ENCODE measurements at regions not wholly inside any gene's neighbourhood (a gene's known extent, or its start where the extent isn't known, plus 50 kb on each side); places are given as distances from the start of the nearest gene placed in this dataset.

DNA sequence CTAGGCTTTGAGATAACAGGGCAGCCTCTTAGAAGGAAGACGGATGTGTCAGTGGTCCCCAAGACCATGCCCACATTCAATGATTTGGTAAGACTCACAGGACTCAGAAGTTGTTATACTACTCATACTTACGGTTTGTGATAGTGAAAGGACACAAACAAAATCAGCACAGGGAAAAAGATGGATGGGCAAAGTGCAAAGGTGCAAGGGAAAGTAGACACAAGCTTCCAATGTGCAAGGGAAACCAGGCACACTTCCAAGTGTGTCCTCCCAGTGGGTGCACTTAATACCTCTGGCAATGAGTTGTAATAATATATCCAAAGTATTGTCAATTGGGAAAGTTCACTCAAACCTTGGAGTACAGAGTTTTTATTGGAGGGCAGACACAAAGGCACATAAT lies 53.8 kb upstream of the VCX start:
- no peak for DNase-seq (ENCODE audit: low read depth)

DNA sequence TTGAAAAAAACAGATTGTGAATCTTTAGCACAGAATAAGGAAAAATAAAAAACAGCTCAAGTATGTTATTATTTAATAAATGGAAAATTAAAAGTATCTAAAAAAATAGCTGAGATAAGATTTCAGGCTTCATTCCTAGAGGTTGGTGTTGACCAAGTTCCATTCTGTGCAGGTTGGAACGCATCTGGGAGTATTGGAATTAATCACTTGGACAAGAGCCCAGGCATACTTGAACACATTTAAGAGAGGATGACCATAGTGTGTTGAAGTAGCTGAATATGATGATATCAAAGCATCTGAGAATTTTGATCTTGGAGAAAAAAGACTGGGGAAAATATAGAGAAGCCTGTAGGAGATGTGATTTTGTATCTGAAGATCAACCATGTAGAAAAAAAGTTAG lies 54.6 kb upstream of the VCX start:
- no peak for DNase-seq (ENCODE audit: low read depth)

DNA sequence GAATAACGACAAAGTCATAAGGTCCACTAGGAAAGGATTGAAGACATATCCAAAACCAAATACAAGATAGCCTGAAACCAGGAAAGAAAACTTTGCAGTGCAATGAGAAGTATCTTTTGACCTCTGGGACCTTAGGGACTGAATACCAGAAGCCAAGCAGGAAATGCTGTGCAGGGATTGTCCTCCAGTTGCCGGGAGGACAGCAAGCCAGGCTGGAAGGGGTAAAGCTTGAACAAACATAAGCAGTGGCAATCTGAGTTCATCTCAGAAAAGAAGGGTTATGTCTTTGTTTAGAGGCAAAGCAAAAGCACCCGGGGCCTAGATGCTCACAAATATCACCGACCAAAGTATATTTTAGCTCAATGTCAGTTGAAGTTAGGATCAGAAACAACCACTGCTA lies 55.3 kb upstream of the VCX start:
- no peak for DNase-seq (ENCODE audit: low read depth)

DNA sequence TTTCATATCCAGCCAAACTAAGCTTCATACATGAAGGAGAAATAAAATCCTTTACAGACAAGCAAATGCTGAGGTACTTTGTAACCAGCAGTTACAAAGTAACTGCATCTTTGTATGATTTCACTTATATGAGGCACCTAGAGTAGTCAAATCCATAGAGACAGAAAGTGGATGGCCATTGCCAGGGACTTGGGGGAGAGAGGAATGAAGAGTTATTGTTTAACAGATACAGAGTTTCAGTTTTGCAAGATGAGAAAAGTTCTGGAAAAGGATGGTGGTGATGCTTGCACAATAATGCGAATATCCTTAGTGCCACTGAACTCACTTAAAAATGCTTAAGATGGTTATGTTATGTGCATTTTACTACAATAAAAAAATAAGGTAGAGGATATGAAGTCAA lies 58.4 kb upstream of the VCX start:
- DNase-seq (ENCODE audit: low read depth): no peak

DNA sequence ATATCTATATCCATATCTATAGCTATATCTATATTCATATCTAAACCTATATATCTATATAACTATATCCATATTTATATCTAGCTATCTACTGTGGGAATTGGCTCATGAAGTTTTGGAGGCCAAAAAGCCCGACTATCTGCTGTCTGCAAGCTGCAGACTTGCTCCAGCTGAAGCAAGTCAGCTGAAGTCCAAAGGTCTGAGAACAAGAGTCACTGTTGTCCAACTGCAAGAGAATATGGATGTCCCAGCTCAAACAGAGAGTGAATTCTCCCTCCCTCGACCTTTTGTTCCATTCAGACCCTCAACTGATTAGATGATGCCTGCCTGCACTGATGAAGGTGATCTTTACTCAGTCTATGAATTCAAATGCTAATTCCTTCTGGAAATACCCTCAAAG lies 63.3 kb upstream of the VCX start:
- no peak for DNase-seq (ENCODE audit: low read depth)

DNA sequence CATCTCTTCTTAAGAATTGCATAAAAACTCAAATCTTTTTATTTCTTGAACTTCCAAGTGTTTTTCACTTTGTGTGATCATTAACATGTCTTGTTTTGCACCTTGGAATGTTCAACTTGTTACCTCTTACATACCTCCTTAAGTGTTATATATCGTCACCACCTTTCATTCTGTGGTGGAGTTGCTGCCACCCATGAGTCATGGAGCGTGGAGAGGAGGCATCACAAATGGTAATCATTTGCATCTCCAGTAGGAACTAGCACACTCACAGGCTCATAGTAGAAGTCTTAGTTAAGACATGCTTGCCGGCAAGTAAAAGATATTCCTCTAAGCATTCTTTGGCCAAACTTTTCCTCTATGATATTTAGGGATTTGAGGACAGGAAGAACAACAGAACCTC lies 67.0 kb upstream of the VCX start:
- no peak for DNase-seq (ENCODE audit: low read depth)

DNA sequence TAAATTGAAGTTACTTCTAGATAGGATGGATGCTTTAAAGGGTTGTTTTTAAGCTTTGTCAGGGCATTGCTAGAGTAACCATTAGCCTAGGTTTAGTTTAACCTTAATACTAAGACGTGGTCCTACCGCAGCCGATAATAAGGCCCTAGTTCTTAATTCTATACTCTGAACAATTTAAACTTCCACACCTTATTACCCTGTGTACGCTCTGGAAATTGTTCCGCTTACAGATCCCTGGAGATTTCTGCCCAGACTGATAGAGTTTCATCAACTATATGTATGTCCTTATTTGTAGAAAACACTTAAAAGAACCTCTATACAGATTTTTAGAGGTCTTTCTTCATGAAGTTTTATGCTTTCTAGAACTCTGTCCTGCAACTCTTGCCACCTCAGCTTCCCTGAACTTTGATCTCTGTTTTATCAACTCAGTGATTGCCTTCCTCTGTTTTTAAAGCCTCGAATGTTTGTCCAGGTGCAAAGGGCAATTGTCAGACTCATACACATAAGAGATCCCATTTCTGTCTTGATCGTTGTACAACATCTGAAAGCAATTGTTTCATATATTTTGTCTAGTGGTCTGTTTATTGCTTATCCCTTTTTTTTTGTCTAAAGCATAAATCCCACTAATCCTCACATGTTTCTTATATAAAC lies 71.1 kb upstream of the VCX start:
- no peak for DNase-seq (ENCODE audit: low read depth)

DNA sequence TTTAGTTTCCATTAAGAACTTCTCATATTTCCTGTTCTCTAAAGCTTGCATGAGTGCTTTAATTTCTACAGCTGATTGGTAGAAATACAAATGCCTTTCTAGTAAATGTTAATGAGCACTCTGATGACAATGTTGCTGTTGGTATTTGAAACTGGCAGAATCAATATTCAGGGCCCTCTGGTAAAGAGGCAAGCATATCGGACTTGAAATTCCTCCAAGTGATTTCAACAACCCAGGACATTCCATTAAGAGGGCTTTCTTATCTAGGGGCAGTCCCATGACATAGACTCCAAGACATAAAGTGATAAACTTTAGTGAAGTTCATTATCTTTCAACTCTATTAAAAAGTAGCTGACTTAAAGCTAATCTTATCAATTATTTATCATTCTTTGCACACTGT lies 83.1 kb upstream of the VCX start:
- no peak for DNase-seq (ENCODE audit: low read depth)

DNA sequence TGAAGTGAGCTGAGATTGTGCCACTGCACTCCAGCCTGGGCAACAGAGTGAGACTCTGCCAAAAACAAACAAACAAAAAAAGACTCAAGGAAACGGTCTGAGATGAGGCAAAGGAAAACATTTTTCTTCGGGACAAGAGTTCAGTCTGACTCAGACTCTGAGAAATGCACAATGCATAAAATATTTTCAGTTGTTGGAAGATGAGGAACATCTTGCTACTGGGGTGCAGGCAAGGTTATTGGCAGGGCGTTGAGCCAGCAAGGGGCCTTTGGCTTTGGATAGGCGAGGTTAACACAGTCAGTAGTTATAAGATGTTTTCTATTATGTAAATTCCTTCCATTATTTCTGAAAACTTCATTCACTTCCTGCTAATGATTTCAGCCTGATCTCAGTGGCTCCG lies 96.1 kb upstream of the VCX start:
- peak; percentile 57 for DNase-seq (ENCODE audit: low read depth)

DNA sequence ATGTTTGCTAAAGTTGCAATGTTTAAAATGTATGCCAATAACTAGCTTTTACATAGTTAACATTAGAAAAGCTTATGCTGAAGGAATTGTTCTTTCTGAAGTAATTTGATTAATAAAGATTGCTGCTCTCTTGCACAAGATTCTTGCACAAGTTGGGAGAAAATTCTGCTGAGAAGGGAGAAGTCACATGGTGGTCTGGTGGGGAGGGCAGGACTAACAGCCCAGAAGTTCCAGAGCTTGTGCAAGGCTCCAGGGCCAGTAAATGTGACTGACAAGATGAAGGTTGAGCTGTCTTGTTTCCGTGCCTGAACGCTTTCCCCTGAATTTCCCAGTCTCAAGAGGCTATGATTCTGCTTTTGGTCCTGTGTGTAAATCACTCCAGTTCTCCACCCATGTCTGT lies 112.9 kb upstream of the VCX start:
- DNase-seq (ENCODE audit: low read depth): no peak

DNA sequence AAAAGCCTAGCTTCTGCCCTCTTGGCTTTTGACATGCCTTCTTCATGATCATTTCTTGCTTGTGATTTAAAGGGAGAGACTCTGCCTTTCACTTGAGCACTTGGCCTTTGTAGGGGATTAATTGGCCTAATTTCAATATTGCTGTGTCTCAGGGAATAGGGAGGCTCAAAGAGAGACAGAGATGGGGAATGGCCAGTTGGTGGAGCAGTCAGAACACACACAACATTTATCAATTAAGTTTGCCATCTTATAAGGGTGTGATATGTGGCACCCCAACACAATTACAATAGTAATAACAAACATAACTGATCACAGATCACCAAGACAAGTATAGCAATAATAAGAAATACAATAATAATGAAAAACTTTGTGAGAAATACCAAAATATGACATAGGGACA lies 122.5 kb upstream of the VCX start:
- DNase-seq (ENCODE audit: low read depth): no peak

DNA sequence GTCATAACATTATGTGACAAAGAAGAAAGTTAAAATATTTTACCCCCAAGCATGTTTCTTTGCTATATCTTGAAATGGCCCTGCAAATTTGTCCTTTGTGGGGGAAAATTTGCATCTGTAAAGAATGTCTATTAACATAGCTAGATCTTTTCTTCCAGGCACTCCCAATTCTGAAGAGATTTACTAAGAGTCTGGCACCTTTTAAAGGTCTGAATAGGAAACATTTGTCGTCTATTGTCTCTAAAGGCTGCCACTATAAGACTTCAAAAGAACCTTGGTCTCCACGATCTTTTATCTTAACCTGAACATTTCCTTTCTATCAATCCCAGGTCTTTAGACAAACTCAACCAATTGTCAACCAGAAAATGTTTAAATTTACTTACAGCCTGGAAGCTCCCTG lies 128.6 kb upstream of the VCX start:
- no peak for DNase-seq (ENCODE audit: low read depth)

DNA sequence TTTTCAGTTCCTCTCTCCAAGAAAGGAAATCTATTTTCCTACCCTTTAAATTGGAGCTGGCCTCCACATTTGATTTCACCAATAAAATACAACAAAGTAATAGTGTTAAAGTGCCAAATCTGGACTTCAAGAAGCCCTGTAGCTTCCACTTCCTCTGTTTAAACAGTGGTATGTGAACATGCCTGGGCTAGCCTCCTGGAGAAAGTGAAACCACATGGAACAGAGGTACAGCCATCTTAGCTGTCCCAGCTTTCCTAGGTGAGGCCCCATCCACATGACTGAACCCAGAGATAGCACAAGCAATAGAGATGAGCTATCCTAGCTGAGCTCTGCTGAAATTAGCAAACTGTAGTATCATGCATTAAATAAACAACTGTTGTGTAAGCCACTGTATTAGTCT lies 131.8 kb upstream of the VCX start:
- no peak for DNase-seq (ENCODE audit: low read depth)

DNA sequence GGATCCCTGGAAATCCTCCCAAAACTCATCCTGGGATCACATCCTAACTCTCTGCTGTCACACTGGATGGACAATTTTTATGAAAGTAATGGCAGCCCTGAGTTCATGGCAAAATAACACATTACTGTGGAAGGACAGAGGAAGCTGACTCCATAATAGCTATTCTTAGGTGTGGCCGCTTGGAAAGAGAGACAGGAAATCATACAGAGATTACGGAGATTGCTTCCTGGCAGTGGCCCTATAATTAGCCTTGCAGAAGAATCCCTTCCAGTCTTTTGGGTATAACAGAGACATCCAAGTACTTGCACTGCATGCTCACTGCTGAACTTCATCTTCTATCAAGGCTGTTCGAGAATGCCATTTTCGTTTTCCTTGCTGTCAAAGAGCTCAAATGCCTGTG lies 133.1 kb upstream of the VCX start:
- no peak for DNase-seq (ENCODE audit: low read depth)

DNA sequence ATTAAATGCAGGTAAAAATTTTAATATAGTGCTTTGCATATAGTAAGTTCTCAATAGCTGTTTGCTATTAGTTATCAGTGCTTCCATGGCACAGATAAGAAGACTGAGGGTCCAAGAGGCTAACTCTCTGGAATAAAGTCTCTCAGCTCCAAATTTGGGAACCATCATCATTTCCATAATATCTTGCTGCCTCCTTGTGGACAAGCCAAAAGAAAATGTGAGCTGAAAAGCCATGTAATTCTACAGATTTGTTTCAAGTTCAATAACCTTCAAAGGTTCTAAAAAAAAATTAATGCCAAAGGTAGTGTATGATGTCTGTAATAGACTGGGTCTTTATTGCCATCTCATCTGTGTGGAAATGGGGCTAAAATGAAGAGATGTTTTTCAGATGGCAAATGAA lies 136.9 kb upstream of the VCX start:
- DNase-seq (ENCODE audit: low read depth): no peak

DNA sequence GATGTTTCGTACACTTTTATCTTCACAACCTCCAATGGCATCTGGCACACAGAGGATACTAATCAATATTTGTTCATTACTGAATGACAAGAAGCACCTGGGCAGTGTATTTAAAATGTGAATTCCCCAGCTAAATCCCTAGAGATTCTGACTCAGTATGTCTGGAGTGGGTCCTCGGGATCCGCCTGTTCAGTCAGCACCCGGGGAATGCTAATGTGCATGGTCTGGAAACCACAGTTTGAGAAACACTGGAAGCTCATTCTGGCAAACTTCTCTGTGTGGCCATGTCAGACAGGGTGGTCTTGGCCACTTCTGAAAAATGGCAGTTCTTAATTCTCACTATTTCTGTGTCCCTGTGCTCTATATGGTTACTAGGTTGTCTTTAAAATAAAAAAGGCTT lies 138.8 kb upstream of the VCX start:
- DNase-seq (ENCODE audit: low read depth): peak; percentile 25

DNA sequence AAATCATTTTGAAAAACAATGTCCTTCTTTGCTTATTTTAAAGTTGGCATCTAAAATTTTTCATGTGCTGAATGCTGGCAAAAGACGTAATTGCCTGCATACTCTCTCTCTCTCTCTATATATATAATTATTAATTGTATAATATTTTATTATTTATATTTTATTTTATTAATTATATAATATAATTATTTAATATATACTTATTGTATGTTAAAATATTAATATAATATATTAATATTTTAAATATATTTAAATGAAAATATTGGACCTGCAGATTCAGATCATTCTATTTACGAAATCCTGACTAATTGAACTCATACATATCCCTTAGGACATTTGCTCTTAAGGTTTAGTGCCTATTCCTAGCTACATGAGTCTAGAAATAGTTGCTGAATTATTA lies 144.7 kb upstream of the VCX start:
- DNase-seq (ENCODE audit: low read depth): no peak

DNA sequence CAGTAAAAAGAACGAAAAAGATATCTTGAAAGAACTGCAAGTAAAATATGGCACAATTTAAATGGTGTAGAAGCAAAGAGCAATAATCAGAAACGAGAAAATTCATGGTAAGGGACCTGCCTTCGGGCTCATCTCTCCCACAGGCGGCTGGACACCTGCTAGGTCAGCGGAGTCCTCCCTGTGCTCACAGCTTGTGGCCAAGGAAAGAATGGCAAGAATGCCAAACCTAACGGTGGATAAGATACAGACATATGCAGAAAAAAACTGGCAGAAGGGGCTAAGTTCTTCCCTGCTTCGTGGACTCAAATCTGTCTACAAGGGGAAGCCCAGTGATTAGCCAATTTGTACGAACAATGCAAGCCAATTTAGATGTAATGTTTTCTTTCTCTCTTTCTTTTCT lies 152.1 kb upstream of the VCX start:
- no peak for DNase-seq (ENCODE audit: low read depth)

DNA sequence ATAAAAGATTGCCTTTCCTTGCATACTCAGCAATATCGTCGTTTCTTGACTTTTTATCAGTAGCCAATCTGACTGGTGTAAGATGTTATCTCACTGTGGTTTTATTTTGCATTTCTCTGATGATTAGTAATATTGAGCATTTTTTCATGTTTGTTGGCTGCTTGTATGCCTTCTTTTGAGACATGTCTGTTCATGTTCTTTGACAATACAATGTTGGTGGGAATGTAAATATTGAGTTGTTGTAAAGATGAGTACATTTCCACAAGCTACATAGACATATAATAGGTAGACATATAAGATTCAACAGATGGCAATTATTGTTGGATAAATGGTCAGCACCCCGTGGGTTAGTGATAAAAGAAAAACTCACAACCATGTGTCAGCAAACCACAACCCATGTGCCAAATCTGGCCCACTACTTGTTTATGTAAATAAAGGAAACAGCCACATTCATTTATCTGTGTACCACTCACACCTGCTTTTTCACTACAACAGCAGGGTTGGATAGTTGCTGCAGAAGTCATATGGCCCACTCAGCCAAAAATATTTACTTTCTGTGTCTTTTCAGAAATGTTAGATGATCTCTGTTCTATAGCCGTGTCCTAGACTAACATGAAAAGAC lies 153.1 kb upstream of the VCX start:
- DNase-seq (ENCODE audit: low read depth): no peak

DNA sequence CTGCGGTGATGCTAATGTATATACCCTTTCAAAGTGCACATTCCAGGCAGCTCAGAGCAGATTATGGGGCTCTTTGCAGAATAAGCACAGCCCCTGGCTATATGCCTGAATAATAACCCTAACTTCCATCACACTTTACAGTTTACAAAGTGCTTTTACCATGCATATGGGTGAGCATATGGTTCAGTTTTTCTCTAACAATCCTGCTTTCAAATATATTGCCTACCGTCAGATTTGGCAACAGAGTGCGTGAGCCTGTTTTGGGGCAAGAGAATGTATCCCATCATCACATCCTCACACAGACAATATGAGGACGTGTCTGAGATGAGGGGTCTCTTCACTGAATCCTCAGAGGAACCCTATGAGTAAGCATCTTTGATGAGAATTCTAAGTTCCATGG lies 162.8 kb upstream of the VCX start:
- DNase-seq (ENCODE audit: low read depth): no peak

DNA sequence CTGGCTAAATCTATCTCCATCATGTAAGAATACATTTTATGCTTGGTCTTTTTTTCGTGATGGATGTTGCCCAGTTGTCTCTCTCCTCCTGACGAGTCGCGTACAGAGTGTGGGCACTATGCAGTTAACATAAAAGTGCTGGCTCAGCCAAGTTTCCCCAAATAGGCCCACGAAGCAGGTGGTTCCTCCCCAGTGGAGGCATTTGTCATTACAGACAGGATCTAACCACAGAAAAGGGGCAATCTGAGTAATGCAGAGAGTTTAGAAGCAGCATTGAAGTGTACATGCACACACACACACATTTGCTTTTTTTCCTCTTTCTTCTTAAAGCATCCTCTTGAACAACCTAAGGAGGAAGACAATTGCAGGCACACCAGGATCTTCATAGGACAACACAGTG lies 188.7 kb upstream of the VCX start:
- no peak for DNase-seq (ENCODE audit: low read depth)

DNA sequence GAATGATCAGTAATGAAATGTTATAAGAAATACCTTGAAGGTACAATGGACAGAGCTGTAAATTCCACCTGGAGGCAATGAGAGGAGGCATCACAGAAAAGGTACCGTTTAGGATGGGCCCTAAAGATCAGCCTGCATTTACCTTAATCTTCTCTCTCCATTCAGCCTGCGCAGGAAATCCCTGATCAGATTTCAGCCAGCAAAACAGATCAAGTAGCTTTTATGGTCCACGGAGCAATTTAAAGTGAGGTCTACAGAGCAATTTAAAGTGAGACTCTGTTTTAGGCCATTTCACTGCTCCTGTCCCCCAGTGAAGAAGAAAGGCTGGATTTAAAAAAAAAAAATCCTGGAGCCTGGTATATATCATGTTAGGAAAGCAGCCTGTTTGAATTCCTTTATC lies 195.1 kb upstream of the VCX start:
- no peak for DNase-seq (ENCODE audit: low read depth)

DNA sequence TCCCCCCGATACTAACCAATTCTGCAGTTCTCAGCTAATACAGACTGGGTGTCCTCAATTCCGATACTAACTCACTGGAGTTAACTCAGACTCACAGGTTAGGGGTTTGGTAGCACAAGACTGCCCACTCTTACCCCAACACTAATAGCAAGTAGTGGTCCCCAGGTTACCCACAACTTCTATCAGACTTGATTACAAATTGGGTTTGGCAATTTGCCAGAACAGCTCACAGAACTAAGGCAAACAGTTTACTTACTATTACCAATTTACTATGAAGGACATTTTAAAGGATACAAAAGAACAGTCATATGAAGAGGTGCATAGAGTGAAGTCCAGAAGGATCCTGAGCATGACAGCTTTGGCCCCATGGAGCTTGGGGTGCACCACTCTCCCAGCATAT lies 201.8 kb upstream of the VCX start:
- DNase-seq (ENCODE audit: low read depth): no peak

DNA sequence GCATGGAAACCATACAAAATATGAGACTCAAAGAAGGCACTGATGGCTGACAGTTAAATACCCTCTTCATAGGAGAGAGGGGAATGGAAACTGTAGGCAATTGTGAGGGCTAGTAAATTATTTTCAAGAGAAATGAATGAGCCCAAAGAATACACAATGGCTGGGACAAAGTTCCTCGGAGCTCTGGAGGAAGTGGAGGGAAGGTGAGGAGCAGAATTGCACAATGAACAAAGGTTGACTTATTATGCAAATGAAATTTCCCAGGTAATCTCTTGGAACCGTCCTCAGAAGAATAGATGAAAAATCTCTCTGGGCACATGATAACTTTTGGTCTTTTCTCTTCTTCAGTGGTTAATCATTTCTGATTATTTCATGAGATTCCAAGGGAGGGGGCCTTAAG lies 202.6 kb upstream of the VCX start:
- no peak for DNase-seq (ENCODE audit: low read depth)
